ENCODE measurements at regions not wholly inside any gene's neighbourhood (a gene's known extent, or its start where the extent isn't known, plus 50 kb on each side); places are given as distances from the start of the nearest gene placed in this dataset.

- no peak for DNase-seq
Measured at GRCh38 chr11:80627364-80627763, 1186.5 kb upstream of the TENM4 start.

- DNase-seq, result no peak
Measured at GRCh38 chr11:80626721-80627120, 1185.9 kb upstream of the TENM4 start.

GRCh38 chr11:80625563-80625962, 1184.7 kb upstream of the TENM4 start:
- DNase-seq, result no peak

GRCh38 chr11:80621871-80622270, 1181.0 kb upstream of the TENM4 start:
- DNase-seq, result no peak

- no peak for DNase-seq
Measured at GRCh38 chr11:80620867-80621266, 1180.0 kb upstream of the TENM4 start.

GRCh38 chr11:80617156-80617555, 1176.3 kb upstream of the TENM4 start:
- no peak for DNase-seq

- no peak for DNase-seq
Measured at GRCh38 chr11:80616070-80616800, 1175.4 kb upstream of the TENM4 start.

- DNase-seq, result no peak
Measured at GRCh38 chr11:80613655-80614054, 1172.8 kb upstream of the TENM4 start.

GRCh38 chr11:80610516-80610915, 1169.7 kb upstream of the TENM4 start:
- DNase-seq, result no peak

GRCh38 chr11:80603472-80603871, 1162.6 kb upstream of the TENM4 start:
- DNase-seq, result no peak

- DNase-seq, result no peak
Measured at GRCh38 chr11:80598905-80599304, 1158.1 kb upstream of the TENM4 start.

- DNase-seq, result no peak
Measured at GRCh38 chr11:80596291-80596810, 1155.5 kb upstream of the TENM4 start.

GRCh38 chr11:80595011-80595410, 1154.2 kb upstream of the TENM4 start:
- DNase-seq, result no peak

GRCh38 chr11:80593648-80594374, 1153.0 kb upstream of the TENM4 start:
- no peak for DNase-seq

GRCh38 chr11:80592546-80592945, 1151.7 kb upstream of the TENM4 start:
- no peak for DNase-seq

GRCh38 chr11:80587906-80588305, 1147.1 kb upstream of the TENM4 start:
- DNase-seq, result no peak

GRCh38 chr11:80586464-80586863, 1145.6 kb upstream of the TENM4 start:
- no peak for DNase-seq

GRCh38 chr11:80584661-80585060, 1143.8 kb upstream of the TENM4 start:
- DNase-seq, result no peak

- DNase-seq, result no peak
Measured at GRCh38 chr11:80569832-80570231, 1129.0 kb upstream of the TENM4 start.

- no peak for DNase-seq
Measured at GRCh38 chr11:80565231-80565630, 1124.4 kb upstream of the TENM4 start.

- no peak for DNase-seq
Measured at GRCh38 chr11:80562523-80563125, 1121.8 kb upstream of the TENM4 start.

- DNase-seq, result no peak
Measured at GRCh38 chr11:80559942-80560341, 1119.1 kb upstream of the TENM4 start.

GRCh38 chr11:80553565-80553964, 1112.7 kb upstream of the TENM4 start:
- DNase-seq, result no peak

GRCh38 chr11:80542704-80543103, 1101.9 kb upstream of the TENM4 start:
- DNase-seq, result no peak
